Thyroid gland (tissue), 4 donors: ENCODE measurements at regions not wholly inside any gene's neighbourhood (a gene's known extent, or its start where the extent isn't known, plus 50 kb on each side); places are given as distances from the start of the nearest gene placed in this dataset.

Experiments used
- POLR2A ChIP-seq, 2 donors: fragments of 450-650 bp; IDR thresholded peaks; one replicate each; pipeline ENCODE4 v1.6.1; 2017; ENCODE audit warnings: antibody characterized with exemption in 2 of 2, mild to moderate bottlenecking in 2 of 2, moderate library complexity in 1 of 2
- TF ChIP-seq, protein P1 (sequence below), 6 experiments: fragments of 200-600 bp in 3 of 6; fragments of 450-650 bp in 3 of 6; sonication (generic) in 3 of 6; IDR thresholded peaks; one replicate each; pipeline ENCODE4 v1.5.1; 2016 to 2019; ENCODE audit warnings: antibody characterized with exemption in 6 of 6, mild to moderate bottlenecking in 2 of 6, inconsistent platforms in 1 of 6, moderate library complexity in 1 of 6

- TF ChIP-seq, protein P1, sequence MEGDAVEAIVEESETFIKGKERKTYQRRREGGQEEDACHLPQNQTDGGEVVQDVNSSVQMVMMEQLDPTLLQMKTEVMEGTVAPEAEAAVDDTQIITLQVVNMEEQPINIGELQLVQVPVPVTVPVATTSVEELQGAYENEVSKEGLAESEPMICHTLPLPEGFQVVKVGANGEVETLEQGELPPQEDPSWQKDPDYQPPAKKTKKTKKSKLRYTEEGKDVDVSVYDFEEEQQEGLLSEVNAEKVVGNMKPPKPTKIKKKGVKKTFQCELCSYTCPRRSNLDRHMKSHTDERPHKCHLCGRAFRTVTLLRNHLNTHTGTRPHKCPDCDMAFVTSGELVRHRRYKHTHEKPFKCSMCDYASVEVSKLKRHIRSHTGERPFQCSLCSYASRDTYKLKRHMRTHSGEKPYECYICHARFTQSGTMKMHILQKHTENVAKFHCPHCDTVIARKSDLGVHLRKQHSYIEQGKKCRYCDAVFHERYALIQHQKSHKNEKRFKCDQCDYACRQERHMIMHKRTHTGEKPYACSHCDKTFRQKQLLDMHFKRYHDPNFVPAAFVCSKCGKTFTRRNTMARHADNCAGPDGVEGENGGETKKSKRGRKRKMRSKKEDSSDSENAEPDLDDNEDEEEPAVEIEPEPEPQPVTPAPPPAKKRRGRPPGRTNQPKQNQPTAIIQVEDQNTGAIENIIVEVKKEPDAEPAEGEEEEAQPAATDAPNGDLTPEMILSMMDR (IDR thresholded peaks at IDR 0.05): no peak
- TF ChIP-seq POLR2A (IDR thresholded peaks at IDR 0.05): no peak
Observed at GRCh38 chr4:27218013-27218412, 357.4 kb downstream of the STIM2 start.
